ENCODE measurements at regions not wholly inside any gene's neighbourhood (a gene's known extent, or its start where the extent isn't known, plus 50 kb on each side); places are given as distances from the start of the nearest gene placed in this dataset.

GRCh38 chr3:181425074-181425473, 286.7 kb upstream of the SOX2 start:
- no peak for FAIRE-seq

- FAIRE-seq, result no peak
Measured at GRCh38 chr3:181418233-181418632, 293.5 kb upstream of the SOX2 start.

GRCh38 chr3:181417748-181418147, 294.0 kb upstream of the SOX2 start:
- FAIRE-seq, result no peak

- no peak for FAIRE-seq
Measured at GRCh38 chr3:181410870-181411269, 300.9 kb upstream of the SOX2 start.

GRCh38 chr3:181403876-181404660, 307.7 kb upstream of the SOX2 start:
- FAIRE-seq, result no peak

- FAIRE-seq, result no peak
Measured at GRCh38 chr3:181402347-181402746, 309.4 kb upstream of the SOX2 start.

- FAIRE-seq, result no peak
Measured at GRCh38 chr3:181384970-181385369, 326.8 kb upstream of the SOX2 start.

GRCh38 chr3:181383760-181384159, 328.0 kb upstream of the SOX2 start:
- no peak for FAIRE-seq

- FAIRE-seq, result no peak
Measured at GRCh38 chr3:181383201-181383600, 328.5 kb upstream of the SOX2 start.

GRCh38 chr3:181382656-181383055, 329.1 kb upstream of the SOX2 start:
- no peak for FAIRE-seq

GRCh38 chr3:181379278-181379677, 332.4 kb upstream of the SOX2 start:
- FAIRE-seq, result no peak

- FAIRE-seq, result no peak
Measured at GRCh38 chr3:181369637-181370036, 342.1 kb upstream of the SOX2 start.

- no peak for FAIRE-seq
Measured at GRCh38 chr3:181363231-181363630, 348.5 kb upstream of the SOX2 start.

- FAIRE-seq, result no peak
Measured at GRCh38 chr3:181362378-181362777, 349.3 kb upstream of the SOX2 start.

GRCh38 chr3:181358562-181358961, 353.2 kb upstream of the SOX2 start:
- FAIRE-seq, result no peak

- no peak for FAIRE-seq
Measured at GRCh38 chr3:181358060-181358459, 353.7 kb upstream of the SOX2 start.

- no peak for FAIRE-seq
Measured at GRCh38 chr3:181354140-181354539, 357.6 kb upstream of the SOX2 start.

- no peak for FAIRE-seq
Measured at GRCh38 chr3:181344331-181344730, 354.8 kb upstream of the DNAJC19 start.

GRCh38 chr3:181336597-181336996, 347.1 kb upstream of the DNAJC19 start:
- no peak for FAIRE-seq

- peak; percentile 51 for FAIRE-seq
Measured at GRCh38 chr3:181333394-181333793, 343.9 kb upstream of the DNAJC19 start.

- no peak for FAIRE-seq
Measured at GRCh38 chr3:181330821-181331563, 341.5 kb upstream of the DNAJC19 start.

GRCh38 chr3:181330257-181330656, 340.7 kb upstream of the DNAJC19 start:
- no peak for FAIRE-seq

GRCh38 chr3:181329024-181329423, 339.5 kb upstream of the DNAJC19 start:
- no peak for FAIRE-seq

- no peak for FAIRE-seq
Measured at GRCh38 chr3:181328346-181328745, 338.8 kb upstream of the DNAJC19 start.
